NCI-H2196 (cell line): ENCODE measurements at regions not wholly inside any gene's neighbourhood (a gene's known extent, or its start where the extent isn't known, plus 50 kb on each side); places are given as distances from the start of the nearest gene placed in this dataset.
"Not testable (repeated sequence)": the region's sequence is repeated elsewhere in the genome, so short reads cannot be mapped to it uniquely, and the experiment has no call there.

ENCODE experiments used
- DNase-seq: peaks from one replicate; lab custom pipeline; 2025; ENCODE audit not compliant: unreplicated experiment; lab: John Stamatoyannopoulos, UW

GRCh38 chr15:54850101-54850500 lies 346.6 kb downstream of the RSL24D1 start:
- no peak for DNase-seq

DNA sequence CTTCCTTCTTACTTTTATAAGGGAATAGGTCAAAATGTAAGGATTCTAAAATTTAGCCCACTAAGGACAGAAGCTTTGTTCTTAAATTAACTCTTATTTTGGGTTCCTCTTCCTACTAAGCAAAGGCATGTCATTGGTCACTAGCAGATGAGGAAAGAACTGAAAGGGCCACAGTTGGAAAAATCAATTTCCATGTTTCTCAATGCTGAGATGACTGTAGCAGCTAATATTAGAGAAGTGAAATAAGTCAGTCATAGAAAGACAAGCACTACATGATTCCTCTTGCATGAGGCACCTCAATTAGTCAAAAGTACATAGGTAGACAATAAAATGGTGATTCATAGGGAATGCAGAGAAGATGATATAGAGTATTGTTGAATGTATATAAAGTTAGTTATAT lies 353.7 kb downstream of the RSL24D1 start:
- DNase-seq: no peak

- no peak for DNase-seq
Measured at GRCh38 chr15:54841701-54842305, 354.9 kb downstream of the RSL24D1 start.

DNA sequence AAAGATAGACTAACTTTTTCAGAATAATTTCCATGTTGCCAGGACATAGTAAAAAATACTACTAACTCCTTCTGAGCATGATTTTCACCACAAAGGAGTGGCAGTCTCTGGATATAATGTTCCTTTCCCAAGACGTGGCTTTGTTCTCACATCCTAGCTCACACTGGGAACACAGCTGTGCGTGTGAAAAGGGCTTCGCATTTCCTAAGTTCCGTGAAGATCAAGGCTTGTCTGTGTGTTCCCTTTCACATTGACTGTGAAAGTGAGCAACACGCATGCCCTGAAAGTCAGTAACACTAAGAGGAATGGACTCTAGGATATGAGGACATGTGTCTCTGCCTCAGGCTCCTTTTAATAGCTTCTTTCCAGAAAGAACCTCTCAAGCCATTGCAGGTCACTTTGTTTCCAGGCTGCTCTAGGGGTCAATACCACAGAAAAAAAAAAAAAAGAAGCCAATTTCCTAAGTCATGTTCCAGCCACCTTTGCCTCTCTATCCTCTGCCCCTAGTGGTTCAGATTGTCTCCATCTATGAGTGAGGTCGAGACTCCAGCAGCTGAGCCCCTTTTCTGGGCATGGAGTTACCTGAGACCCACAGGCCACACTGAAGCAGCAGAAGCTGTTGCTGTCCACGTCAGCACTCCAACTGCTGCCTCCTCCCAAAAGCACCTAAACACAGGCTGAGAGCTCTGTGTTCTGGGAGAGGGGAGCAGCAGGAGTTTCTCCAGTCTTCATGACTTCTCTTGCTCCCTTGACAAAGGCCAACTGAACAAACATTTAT lies 355.9 kb downstream of the RSL24D1 start:
- DNase-seq: no peak

- DNase-seq: no peak
Measured at GRCh38 chr15:54839379-54839778, 357.4 kb downstream of the RSL24D1 start.

- no peak for DNase-seq
Measured at GRCh38 chr15:54836052-54836795, 360.5 kb downstream of the RSL24D1 start.

DNA sequence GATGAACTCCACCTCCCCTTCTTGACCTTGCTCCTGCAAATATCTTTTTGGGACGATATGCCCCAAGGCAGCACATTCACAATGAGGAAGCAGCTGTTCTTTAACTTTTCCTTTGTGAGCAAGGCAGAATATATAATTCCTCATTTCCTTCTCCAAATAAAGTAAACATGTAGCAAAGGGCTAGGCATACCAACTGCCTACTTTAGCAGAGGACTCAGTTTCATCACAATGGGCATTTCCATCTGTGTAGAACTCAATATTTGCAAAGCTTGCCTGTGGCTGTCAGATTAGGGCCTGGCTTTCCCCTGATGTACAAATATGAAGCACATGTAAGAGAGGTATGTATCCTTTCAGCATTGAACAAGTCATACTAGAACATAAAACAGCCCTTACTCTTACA lies 366.9 kb downstream of the RSL24D1 start:
- DNase-seq: no peak

DNA sequence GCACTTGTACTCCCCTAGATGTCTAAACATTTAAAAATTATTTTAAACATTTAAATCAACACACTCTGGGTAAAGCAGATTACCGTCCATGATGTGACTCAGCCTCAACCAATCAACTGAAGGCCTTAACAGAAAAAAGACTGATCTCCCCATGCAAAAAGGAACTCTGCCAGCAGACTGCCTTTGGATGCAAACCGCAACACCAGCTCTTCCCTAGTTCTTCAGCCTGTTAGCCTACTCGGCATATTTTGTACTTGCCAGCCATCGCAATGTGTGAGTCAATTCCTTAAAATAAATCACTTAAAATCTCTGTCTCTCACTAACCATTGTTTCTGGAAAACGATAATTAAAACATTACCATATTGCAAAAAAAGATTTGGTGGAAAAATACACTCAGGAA lies 375.9 kb downstream of the RSL24D1 start:
- DNase-seq: no peak

DNA sequence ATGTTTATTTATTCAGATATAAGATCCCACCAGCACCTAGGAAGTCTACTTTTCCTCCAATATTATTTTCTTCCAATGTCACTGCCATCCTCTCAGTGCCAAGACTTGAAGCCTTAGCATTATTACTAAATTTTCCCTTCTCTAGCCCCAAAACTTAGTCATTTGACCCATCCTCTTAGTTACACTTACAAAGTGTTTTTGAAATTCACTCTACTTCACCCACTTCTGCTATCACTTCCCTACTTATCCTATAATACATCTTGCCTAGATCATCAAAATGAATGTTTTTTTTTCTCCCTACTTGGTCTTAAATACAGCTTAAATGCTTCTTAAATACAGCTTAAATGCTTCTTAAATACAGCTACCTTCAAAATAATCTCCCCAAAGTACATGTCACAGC lies 376.6 kb downstream of the RSL24D1 start:
- no peak for DNase-seq

DNA sequence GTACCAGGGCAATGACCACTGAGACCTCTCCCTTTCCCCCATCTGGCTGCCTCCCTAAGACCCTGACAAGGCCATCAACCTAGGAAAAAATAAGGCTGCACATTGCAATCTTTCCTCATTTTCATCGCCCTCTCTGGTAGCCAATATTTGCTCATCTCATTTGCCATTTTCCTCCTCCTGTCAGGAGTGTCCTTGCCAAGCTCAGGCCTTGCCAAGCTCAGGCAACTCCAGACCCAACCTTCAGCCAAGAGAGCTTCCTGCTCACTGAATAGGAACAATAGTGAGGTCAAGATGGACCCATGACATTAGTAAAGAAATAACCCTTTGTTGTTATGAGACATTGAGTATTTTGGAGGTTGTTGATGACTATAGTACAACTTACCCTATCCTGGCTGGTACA lies 380.3 kb downstream of the RSL24D1 start:
- DNase-seq: no peak

GRCh38 chr15:54815556-54815955 lies 381.2 kb downstream of the RSL24D1 start:
- no peak for DNase-seq

- no peak for DNase-seq
Measured at GRCh38 chr15:54812383-54812782, 384.4 kb downstream of the RSL24D1 start.

DNA sequence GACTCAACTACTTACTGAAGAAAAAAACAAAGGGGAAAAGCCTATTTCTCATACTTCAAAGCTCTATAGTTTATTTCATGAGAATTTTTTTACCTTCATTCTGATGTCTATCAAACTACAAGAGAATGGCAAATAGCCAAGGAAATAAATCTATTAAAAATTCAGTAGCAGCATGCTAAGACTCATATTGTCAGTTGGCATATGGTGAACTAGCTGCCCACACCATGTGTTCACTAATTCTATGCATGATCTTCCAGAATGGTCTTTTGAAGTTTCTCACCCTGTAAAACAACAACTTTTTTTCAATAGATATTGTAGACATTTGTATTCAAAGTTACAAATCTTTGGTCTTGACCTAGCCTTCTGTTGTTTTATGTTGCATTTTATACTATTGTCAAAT lies 386.2 kb downstream of the RSL24D1 start:
- no peak for DNase-seq

DNA sequence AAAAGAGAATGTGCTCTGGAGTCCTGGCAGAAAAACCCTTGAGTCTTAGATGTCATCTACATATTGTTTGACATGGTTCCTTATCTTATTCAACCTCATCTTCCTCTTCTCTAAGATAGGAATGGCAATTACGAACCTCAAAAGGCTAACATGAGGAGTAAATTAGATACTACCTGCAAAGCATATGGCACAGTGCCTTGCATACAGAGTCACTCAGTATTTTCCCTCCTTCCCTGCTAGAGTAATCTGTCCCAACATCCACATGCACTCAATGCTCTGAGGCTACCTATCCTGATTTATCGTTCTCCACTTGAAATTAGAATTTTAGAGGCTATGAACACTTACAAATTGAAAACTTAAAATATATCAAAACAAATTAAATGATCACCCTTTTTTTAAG lies 386.7 kb downstream of the RSL24D1 start:
- no peak for DNase-seq

GRCh38 chr15:54808321-54808720 lies 388.4 kb downstream of the RSL24D1 start:
- no peak for DNase-seq

- DNase-seq: no peak
Measured at GRCh38 chr15:54803987-54804386, 392.8 kb downstream of the RSL24D1 start.

DNA sequence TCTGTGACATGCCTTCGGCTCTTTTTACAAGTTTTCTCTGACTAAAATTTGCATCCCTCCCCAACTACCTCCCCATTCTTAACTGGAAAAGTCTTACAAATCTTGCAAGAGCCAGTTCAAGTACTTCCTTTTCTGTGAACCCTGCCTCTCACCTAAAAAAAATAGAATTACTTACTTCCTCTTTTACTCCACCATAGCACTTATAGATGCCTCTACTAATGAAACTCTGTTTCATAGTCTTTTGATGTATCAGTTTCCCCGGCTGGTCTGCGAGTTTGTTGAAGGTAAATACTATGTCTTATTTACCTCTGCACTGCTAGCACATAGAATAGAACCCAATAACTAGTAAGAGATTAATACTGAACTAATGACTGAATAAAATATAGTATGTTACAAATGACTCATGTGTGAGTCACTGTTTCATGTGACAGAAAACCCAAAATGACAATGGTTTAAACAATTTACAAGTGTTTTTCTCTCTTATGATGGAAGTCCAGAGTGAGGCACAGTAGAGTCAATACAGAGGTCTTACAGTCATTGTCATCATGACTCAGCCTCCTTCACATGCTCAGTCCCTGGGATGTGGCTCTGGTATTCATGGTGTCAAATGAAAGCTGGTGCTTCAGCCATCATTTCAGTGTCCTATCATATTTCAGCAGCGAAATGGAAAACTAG lies 393.5 kb downstream of the RSL24D1 start:
- DNase-seq: no peak

DNA sequence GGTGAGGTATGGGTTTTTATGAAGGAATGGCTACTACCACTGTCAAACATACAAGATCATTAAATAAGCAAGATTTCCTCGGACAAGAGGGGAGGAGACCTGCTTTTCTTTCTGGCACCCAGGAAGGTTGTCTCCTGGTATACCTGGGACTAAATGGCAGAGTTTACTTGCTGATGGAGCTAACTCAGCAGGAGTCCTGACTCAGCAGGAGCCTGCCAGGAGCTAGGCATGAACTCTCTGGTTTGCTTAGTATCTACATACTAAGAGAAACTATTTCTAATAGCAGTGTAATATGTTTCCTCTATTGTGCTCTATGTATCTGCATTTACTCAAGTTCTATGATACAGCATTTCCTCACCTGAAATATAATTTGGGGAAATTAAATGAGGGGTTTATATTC lies 404.2 kb downstream of the RSL24D1 start:
- DNase-seq: no peak

DNA sequence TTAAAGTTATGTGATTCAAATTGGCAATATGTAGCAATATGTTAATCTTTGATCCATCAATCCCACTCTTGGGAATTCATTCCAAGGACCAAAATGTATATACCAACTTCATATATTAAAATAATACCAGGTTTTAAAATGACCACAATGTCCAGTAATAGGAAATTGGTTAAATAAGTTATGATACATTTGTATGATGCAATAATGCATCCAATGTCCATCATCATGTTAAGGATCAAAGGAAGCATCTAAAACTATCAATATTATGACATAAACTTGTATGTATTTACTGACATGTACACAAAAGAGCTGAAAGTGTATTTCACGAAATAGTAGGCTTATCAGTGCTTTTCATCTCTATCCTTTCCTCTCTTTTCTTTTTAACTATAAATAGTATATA lies 406.0 kb downstream of the RSL24D1 start:
- DNase-seq: no peak

DNA sequence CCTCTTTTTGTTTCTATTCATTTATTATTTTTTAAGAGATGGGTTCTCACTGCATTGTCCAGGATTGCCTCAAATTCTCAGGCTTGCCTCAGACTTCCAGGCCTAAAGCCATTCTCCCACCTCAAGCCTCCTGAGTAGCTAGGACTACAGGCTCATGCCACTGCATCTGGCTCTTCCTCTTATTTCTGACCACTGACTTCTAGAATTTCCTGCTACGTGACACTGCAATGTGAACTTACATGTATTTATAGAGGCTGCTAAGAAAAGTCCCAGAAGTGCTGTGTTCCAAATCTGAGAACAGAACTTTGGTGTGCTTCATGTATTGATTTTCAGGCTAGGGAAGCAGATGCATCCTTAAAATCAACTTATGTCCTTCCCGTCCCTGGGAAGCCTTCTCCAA lies 407.4 kb downstream of the RSL24D1 start:
- no peak for DNase-seq

- not testable (repeated sequence) for DNase-seq
Measured at GRCh38 chr15:54781220-54781619, 415.5 kb downstream of the RSL24D1 start.

DNA sequence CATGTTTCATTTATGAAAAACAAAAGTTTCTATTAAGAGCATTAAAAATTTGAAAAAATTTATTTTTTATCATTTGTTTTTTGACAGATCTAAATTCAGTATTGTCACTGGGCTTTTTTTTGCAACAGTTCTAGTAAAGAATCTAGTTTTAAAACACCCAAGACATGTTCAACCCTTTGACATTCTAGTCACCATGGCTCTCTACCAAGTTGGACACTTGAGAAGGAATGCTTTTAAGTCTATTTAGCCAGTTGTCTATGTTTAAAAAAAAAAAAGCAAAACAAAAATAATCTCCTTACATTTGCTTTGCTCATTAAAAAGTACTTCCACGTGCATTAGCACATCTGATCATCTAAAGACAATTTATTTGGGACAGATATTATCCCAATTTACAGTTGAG lies 417.5 kb downstream of the RSL24D1 start:
- no peak for DNase-seq
